RPMI7951 (cell line): ENCODE measurements at regions not wholly inside any gene's neighbourhood (a gene's known extent, or its start where the extent isn't known, plus 50 kb on each side); places are given as distances from the start of the nearest gene placed in this dataset.
"Not testable (repeated sequence)": the region's sequence is repeated elsewhere in the genome, so short reads cannot be mapped to it uniquely, and the experiment has no call there.

Source experiments
- DNase-seq: peaks from one replicate; pipeline ENCODE4 v3.0.0-alpha.2; 2012; ENCODE audit warnings: low read depth

GRCh38 chr20:19872001-19872400, 113.9 kb downstream of the RIN2 start:
- no peak for DNase-seq

DNA sequence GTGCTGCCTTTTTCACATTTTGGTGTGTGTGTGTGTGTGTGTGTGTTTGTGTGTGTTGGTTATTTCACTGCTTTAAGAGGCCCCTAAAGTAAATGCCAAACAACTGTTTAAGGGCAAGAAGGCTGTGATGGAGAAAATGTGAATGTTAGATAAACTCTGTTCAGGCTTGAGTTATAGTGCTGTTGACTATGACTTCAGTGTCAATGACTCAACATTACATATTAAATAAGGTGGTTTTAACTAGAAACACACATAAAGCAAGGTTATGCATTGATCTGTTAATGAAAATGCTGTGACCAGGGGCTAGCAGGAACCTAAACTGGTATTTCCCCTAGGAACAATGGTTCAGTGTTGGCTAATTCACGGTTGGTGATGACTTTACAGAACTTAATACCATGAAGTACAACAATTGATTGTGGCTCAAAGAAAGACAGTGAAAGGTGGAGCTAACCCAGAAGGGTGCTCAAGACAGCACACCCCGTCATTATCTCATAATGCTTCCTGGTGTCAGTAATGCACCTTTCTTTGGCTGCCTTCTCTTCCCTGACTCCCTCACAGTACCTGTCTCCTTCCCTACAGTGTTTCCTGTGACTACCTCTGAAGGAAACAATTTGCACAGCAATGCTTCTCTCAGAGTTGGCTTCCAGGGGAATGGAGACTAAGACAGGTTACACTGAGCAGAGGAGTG, 116.1 kb downstream of the RIN2 start:
- DNase-seq, result no peak

- no peak for DNase-seq
These were observed 117.5 kb downstream of the RIN2 start for GRCh38 chr20:19875376-19876221.

DNA sequence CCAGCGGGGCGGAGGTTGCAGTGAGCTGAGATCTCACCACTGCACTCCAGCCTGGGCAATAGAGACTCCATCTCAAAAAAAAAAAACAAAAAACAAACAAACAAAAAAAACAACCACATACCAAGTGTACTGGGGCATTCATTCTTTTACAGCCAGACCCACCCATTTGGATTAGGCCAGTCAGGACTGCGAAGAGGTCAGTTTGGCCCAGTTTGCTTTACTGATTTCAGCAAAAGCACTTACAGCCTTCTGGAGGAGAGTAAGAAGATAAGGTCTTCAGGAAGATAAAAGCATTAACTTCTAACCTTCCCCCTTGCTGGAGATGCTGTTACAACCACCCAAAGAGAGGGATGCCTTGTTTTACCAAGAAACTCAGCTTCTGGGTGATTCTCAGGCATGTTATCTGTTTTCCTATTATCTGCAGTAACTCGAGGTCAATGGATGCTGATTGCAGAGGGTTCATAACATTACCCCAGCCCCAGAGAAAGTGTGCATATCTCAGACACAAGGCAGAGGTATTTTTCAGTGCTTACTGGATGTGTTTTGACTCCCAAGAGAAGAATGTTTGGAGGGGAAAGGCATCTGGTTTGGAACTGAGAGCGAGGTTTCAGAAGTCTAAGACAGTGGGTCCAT, 118.9 kb downstream of the RIN2 start:
- no peak for DNase-seq

GRCh38 chr20:19879874-19880255, 121.8 kb downstream of the RIN2 start:
- DNase-seq, result not testable (repeated sequence)

DNA sequence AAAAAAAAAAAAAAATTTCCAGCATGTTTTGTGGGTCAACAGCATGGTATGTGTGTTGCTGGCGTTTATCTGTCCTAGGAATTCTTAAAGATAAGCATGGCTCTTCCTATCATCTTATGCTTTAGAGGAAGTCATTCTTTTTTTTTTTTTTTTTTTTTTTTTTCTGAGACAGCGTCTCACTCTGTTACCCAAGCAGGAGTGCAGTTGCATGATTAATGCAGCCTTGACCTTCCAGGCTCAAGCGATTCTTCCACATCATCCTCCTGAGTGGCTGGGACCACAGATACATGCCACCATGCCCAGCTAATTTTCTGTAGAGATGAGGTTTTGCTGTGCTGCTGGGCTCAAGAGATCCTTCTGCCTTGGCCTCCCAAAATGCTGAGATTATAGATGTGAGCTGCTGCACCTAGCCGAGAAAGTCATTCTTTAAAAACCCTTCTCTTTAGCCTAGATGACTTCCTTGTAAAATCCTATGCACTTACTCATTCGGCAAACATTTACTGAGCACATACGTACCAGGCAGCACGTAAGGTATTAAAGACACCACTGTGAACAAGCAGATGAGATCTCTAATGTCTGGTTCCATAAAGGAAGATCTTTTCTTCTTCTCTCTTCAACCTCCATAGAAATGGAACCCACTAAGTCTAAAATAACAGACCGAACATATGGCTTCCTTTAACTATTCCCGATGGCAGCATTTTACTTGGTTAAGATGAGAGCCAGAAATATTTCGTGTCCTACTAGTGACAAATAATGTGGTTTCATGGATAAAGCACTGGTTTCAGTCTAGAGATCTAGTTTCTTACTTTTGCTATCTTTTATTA, 122.4 kb downstream of the RIN2 start:
- peak; percentile 78 for DNase-seq

DNA sequence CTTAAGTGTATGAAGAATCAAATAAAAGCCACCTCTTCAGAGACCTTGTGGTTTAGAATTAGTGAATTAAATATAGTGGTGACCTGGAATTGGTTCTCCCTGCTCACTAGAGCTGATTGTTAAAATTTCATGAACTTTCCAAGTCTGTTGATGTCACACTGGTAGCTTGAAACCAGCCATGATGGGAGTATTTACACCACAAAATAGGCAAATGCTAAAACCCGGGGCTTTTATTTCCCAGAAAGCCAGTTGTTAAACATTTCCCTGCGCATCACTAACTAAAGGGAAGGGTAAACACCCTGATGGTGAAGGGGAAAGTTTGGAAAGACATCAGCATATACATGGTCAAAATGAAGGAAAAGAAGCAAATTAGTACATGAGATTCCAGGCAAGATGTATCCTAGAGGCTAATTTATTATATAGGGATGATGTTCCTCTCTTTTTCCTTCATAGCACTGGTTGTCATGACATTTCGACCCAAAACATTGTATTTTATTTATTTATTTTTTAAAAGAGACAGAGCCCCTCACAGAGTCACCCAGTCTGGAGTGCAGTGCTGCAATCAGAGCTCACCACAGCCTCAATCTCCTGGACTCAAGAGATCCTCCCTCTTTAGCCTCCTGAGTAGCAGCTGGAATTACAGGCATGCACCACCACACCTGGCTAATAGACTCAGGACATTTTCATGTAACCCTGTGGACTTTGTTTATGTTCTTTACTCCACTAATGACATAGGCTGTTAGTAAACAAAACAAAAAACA, 123.2 kb downstream of the RIN2 start:
- DNase-seq, result peak; percentile 28

DNA sequence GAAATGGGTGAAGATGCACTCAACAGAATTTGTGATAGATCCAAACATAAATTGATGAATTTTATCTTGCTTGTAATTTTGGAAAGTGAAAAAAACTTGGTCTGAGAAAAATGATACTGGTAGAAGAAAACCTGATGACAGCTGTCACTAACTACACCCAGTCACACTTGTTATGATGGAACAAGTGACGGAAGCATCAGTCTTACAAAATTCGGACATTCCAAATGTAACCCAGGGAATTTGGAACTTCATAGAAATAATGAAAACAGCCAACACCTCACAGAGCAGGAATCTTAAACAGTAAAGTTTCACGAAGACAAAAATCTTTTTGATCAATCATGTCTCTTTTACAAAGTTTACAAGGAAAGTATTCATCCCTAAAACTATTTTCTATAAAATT, 123.9 kb downstream of the RIN2 start:
- no peak for DNase-seq

DNA sequence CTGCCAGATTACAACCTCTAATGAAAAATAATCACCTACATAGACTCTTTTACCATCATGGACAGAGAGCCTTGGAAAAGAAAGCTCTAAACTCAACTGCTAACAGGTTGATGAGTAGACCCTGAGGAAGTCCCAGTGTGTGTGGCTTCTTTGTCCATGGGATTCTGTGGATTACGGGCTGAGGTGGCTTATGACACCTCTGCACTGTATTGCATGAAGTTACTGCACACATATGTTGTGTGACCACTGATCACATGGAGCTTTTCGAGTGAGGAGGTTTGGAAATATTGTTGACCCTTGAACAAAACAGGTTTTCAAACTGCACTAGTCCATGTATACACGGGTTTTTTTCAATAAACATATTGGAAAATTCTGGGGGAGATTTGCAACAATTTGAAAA, 124.4 kb downstream of the RIN2 start:
- DNase-seq, result no peak

DNA sequence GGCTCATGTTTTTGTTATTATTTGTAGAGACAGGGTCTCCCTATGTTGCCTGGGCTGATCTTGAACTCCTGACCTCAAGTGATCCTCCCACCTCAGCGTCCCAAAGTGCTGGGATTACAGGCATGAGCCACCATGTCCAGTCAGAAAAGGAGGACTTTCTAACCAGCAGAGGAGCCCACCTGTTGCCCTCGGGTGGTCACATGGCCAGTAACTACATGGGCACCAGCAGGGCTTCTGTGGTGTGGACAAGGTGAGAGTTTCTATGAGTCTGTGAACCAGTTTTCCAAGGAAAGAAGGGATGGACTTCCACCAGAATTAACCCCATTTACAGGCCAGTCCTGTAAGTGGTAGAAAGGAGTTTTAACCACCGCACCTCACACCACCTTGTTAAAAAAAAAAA, 125.4 kb downstream of the RIN2 start:
- no peak for DNase-seq

DNA sequence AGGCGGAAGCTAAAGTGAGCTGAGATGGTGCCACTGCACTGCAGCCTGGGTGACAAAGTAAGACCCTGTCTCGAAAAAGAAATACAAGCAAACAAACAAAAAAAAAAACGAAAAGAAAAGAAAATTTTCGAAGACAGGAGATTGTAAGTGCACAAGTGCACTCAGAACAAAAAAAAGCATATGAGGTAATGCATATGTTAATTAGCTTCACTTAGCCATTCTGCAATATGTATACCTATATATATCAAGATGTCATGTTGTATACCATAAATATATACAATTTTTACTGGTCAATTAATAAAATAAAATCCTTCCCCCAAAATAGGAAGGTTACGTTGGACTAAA, 127.5 kb downstream of the RIN2 start:
- DNase-seq, result no peak

GRCh38 chr20:19885939-19886660, 128.0 kb downstream of the RIN2 start:
- DNase-seq, result peak; percentile 70

DNA sequence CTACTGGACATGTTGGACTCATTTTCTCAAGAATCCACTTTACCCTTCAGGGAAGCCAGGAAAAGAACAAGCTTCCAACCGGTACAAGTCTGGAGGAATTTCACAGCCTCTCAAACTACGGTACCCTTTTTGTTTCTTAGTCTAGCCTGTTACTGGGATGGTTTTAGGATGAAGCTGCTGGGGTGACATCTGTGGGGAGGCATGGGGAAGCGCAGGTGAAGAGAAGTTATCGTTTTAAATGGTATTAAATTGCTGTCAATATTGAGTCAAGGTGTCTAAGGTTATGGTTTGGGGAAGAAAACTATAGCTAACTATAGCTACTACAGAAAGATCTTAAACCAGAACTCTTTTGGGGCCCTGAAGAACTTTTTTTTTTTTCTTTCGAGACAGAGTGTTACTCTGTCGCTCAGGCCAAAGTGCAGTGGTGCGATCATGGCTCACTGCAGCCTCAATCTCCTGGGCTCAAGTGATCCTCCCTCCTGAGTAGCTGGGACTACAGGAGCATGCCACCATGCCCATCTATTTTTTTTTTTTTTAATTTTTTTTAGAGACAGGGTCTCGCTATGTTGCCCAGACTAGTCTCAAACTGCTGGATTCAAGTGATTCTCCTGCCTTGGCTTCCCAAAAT, 128.7 kb downstream of the RIN2 start:
- no peak for DNase-seq

DNA sequence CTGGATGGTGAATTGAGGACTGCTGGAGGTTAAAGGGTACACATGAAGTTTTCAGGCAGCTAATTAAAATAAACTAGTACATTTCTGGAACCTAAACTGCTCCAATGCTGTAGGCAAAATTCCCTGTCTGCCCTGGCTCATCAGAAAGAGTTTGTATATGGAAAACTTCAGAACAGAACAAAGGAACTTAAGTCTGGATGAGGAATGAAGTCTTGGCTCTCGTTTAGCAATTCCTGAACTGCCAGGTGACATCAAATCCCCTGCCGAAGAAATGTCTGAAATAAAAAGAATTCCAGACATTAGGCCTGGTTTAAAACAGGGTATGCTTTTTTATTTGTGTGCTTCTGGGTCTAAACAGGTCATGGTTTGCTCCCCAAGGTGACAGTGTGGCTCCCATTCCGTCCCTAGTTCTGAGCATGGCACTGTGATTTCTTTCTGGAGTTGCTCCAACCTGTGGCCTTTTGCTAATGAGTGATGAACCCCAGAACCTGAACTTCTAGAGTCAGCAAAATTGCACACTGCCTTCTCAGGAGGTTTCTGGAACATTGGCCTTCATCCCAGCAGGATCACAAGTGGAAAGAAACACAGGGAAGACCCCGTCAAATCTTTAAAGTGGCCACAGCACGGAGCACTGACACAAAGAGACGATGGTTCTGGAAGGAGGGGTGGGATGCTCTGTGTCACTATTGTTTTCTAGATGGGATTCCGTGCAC, 129.4 kb upstream of the NAA20 start:
- no peak for DNase-seq

- DNase-seq, result no peak
These were observed 128.9 kb upstream of the NAA20 start for GRCh38 chr20:19888269-19888671.

- DNase-seq, result peak; percentile 91
These were observed 127.9 kb upstream of the NAA20 start for GRCh38 chr20:19889011-19889953.

DNA sequence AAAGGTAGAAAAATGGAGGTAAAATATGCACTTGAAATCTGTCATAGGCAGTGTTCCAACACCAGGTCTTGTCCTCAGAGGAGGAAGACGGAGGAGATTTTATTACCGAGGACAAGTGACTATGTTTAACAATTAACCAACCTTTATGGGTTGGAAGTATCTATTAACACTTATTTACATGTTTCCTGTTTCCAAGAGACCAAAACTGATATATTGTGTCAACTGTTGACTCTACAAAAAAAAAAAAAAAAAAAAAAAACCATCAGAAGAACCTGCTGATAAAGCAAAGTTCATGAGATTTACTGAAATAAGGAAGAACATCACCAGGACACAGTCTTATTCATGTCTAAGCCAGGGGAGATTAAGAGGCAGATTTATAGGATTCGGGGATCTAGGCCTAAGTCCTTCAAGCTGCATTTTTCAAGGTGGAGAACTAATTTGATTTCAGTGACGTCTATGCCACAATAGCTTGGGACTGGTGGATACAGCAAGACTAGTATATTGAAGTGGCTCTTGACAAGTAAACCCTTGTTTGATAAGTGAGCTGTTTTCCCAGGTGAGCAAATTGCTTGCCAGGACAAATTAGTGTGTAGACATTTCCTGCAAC, 126.6 kb upstream of the NAA20 start:
- DNase-seq, result no peak

DNA sequence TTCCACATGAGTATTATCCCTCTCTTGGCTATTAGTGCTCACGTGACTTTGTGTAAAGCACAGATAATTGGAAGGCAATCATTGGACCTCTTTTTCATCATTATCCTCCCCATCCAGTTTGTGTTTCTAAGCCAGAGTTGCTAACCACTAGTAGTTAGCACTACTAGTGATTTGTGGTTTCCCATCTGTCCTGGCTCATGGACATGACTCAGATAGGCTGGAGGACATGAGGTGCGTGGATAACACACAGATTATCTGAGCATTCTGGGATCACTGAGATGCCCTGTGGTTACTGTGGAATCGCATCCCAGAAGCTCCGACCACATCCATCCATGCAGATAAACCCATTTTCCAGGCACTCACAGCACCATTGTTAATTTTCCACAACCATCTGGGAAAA, 123.8 kb upstream of the NAA20 start:
- peak; percentile 98 for DNase-seq
